PC-3 (cell line): ENCODE measurements at regions not wholly inside any gene's neighbourhood (a gene's known extent, or its start where the extent isn't known, plus 50 kb on each side); places are given as distances from the start of the nearest gene placed in this dataset.
"Not testable (repeated sequence)": the region's sequence is repeated elsewhere in the genome, so short reads cannot be mapped to it uniquely, and the experiment has no call there.

ENCODE experiments used
- ATAC-seq: fragments of 200-7000 bp; cut with Tn5 transposase; 2 replicates; pipeline ENCODE4 v1.9.1; 2020; ENCODE audit warnings: mild to moderate bottlenecking, moderate library complexity
- BruUV-seq: library from RNA; stranded (reverse); fragments of 400-500 nt; replicated peaks from 2 replicates; lab custom pipeline; 2021; lab: Mats Ljungman, UMichigan
- CTCF ChIA-PET: fragments of 300-600 bp; sonication (Branson Sonifier 250); formaldehyde crosslinking; loops from one replicate; lab custom pipeline; 2022; ENCODE audit warnings: antibody characterized with exemption; lab: Charles Lee
- POLR2A ChIA-PET: fragments of 300-600 bp; sonication (Branson Sonifier 250); formaldehyde crosslinking; loops from one replicate; lab custom pipeline; 2022; ENCODE audit warnings: antibody characterized with exemption; ENCODE audit not compliant: unreplicated experiment; lab: Charles Lee
- DNase-seq: peaks from one replicate; pipeline ENCODE4 v3.0.0-alpha.2; 2015
- H2AFZ ChIP-seq: fragments of 300-600 bp; sonication (generic); 2 replicates; pipeline ENCODE4 v1.6.0; 2016; ENCODE audit warnings: antibody characterized with exemption, low read length
- H3F3A ChIP-seq: fragments of 300-600 bp; sonication (generic); one replicate; pipeline ENCODE4 v1.6.0; 2017; ENCODE audit warnings: antibody characterized with exemption, low read length, control low read depth, mild to moderate bottlenecking; ENCODE audit not compliant: unreplicated experiment
- H3K27ac ChIP-seq: fragments of 300-600 bp; sonication (generic); 2 replicates; pipeline ENCODE4 v1.5.1; 2016; ENCODE audit warnings: mild to moderate bottlenecking, low read length
- H3K27me3 ChIP-seq: fragments of 300-600 bp; sonication (generic); 2 replicates; pipeline ENCODE4 v1.6.1; 2016; ENCODE audit warnings: low read length, mixed read lengths
- H3K36me3 ChIP-seq: fragments of 300-600 bp; sonication (generic); 2 replicates; pipeline ENCODE4 v1.6.1; 2016; ENCODE audit warnings: low read depth, mixed run types, low read length, mixed read lengths
- H3K4me1 ChIP-seq: fragments of 300-600 bp; sonication (generic); 2 replicates; pipeline ENCODE4 v1.5.1; 2016; ENCODE audit warnings: low read length; ENCODE audit not compliant: insufficient read depth
- H3K4me2 ChIP-seq: fragments of 300-600 bp; sonication (generic); 2 replicates; pipeline ENCODE4 v1.6.0; 2016; ENCODE audit warnings: low read length
- H3K4me3 ChIP-seq: fragments of 300-600 bp; sonication (generic); 2 replicates; pipeline ENCODE4 v1.5.1; 2016; ENCODE audit warnings: mild to moderate bottlenecking, low read length, mixed read lengths
- H3K79me2 ChIP-seq: fragments of 300-600 bp; sonication (generic); 2 replicates; pipeline ENCODE4 v1.6.1; 2017; ENCODE audit warnings: low read length, mixed read lengths
- H3K9ac ChIP-seq: fragments of 300-600 bp; sonication (generic); 2 replicates; pipeline ENCODE4 v1.6.0; 2016; ENCODE audit warnings: mild to moderate bottlenecking, low read length
- H3K9me2 ChIP-seq: fragments of 300-600 bp; sonication (generic); replicated peaks from 2 replicates; pipeline ENCODE4 v1.6.1; 2016; ENCODE audit warnings: mixed run types, low read length, mixed read lengths
- H3K9me3 ChIP-seq: fragments of 300-600 bp; sonication (generic); 2 replicates; pipeline ENCODE4 v1.6.1; 2016; ENCODE audit warnings: low read length, mixed read lengths
- H4K20me1 ChIP-seq: fragments of 300-600 bp; sonication (generic); 2 replicates; pipeline ENCODE4 v1.6.1; 2016; ENCODE audit warnings: low read length, mixed read lengths
- EZH2 ChIP-seq: fragments of 300-600 bp; sonication (generic); IDR thresholded peaks from one replicate; pipeline ENCODE4 v1.6.1; 2017; ENCODE audit warnings: antibody characterized with exemption, mild to moderate bottlenecking, low read length; ENCODE audit not compliant: unreplicated experiment
- EZH2phosphoT487 ChIP-seq: fragments of 300-600 bp; sonication (generic); IDR thresholded peaks from 2 replicates; pipeline ENCODE4 v1.6.1; 2018; ENCODE audit warnings: mild to moderate bottlenecking, antibody characterized with exemption, low read length, borderline replicate concordance
- intact Hi-C: fragments of 100-400 bp; cut with micrococcal nuclease; formaldehyde crosslinking; loops from 2 replicates; pipeline ENCODE4 v1.9.0; 2023
- TF ChIP-seq, protein P1 (sequence below): fragments of 300-600 bp; sonication (generic); conservative IDR thresholded peaks from 2 replicates; pipeline ENCODE4 v1.5.1; 2017; ENCODE audit warnings: antibody characterized with exemption, low read depth, mild to moderate bottlenecking, low read length

DNA sequence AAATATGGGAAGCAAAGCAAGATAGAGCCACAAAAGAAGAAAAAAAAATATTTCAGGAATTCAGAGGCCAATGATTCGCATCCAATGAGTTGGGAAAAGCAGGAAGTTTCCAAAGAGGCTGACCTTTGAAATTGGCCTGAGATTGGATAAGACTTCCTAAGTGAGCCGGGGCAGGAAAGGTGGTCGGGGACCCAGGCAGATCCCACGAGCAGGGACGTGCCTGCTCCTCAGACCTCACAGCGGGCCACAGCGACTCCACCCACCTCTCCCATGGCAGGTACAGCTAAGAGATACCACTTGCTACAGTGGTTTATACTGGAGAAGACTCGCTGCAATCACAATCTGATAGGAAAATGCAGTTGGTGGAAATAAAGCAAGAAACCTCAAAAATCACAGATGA is 102.8 kb upstream of the SALL3 start:
- no peak overlapping the region for H3K4me2 ChIP-seq
- ATAC-seq (no peak), DNase-seq (no peak)
- H3F3A ChIP-seq: no peaks in the 10 kb centered on the region
- H3K9ac ChIP-seq: no peak overlapping the region
- no peaks in the 10 kb centered on the region for H4K20me1 ChIP-seq
- H3K27me3 ChIP-seq: peaks cover 42% of the 10 kb centered on the region
- H3K4me3 ChIP-seq: no peak overlapping the region
- ChIA-PET POLR2A (no interaction called here), CTCF (no interaction called here)
- H3K79me2 ChIP-seq: no peaks in the 10 kb centered on the region
- BruUV-seq: no TSS peak
- no peaks in the 10 kb centered on the region for H3K9me3 ChIP-seq
- H3K36me3 ChIP-seq: no peaks in the 10 kb centered on the region
- H2AFZ ChIP-seq: no peak overlapping the region
- intact Hi-C loops: loop anchor here (5.0 kb wide), 1 partner anchor 1110 kb away; no protein-coding TSS in a partner anchor
- no peak for TF ChIP-seq EZH2phosphoT487
- TF ChIP-seq EZH2: no peak
- no peak overlapping the region for H3K27ac ChIP-seq
- no peaks in the 10 kb centered on the region for H3K9me2 ChIP-seq
- H3K4me1 ChIP-seq: no peaks in the 10 kb centered on the region

GRCh38 chr18:78878335-78878734 is 101.3 kb upstream of the SALL3 start:
- H3K79me2 ChIP-seq: no peaks in the 10 kb centered on the region
- no TSS peak for BruUV-seq
- no peak overlapping the region for H2AFZ ChIP-seq
- DNase-seq: no peak
- H3K4me2 ChIP-seq: no peak overlapping the region
- TF ChIP-seq, protein P1, sequence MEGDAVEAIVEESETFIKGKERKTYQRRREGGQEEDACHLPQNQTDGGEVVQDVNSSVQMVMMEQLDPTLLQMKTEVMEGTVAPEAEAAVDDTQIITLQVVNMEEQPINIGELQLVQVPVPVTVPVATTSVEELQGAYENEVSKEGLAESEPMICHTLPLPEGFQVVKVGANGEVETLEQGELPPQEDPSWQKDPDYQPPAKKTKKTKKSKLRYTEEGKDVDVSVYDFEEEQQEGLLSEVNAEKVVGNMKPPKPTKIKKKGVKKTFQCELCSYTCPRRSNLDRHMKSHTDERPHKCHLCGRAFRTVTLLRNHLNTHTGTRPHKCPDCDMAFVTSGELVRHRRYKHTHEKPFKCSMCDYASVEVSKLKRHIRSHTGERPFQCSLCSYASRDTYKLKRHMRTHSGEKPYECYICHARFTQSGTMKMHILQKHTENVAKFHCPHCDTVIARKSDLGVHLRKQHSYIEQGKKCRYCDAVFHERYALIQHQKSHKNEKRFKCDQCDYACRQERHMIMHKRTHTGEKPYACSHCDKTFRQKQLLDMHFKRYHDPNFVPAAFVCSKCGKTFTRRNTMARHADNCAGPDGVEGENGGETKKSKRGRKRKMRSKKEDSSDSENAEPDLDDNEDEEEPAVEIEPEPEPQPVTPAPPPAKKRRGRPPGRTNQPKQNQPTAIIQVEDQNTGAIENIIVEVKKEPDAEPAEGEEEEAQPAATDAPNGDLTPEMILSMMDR: no peak
- TF ChIP-seq EZH2phosphoT487: no peak
- TF ChIP-seq EZH2: no peak
- no peak overlapping the region for H3K4me3 ChIP-seq
- CTCF ChIA-PET: no interaction called here
- ATAC-seq: no peak
- H3K9me3 ChIP-seq: no peaks in the 10 kb centered on the region
- H3K27me3 ChIP-seq: peaks cover 44% of the 10 kb centered on the region
- POLR2A ChIA-PET: no interaction called here
- no peak overlapping the region for H3K9ac ChIP-seq
- H4K20me1 ChIP-seq: no peaks in the 10 kb centered on the region
- H3K36me3 ChIP-seq: no peaks in the 10 kb centered on the region
- H3F3A ChIP-seq: no peaks in the 10 kb centered on the region
- intact Hi-C loops: loop anchor here (5.0 kb wide), 1 partner anchor 1111 kb away; no protein-coding TSS in a partner anchor
- H3K27ac ChIP-seq: no peak overlapping the region
- H3K4me1 ChIP-seq: no peaks in the 10 kb centered on the region
- H3K9me2 ChIP-seq: no peaks in the 10 kb centered on the region

DNA sequence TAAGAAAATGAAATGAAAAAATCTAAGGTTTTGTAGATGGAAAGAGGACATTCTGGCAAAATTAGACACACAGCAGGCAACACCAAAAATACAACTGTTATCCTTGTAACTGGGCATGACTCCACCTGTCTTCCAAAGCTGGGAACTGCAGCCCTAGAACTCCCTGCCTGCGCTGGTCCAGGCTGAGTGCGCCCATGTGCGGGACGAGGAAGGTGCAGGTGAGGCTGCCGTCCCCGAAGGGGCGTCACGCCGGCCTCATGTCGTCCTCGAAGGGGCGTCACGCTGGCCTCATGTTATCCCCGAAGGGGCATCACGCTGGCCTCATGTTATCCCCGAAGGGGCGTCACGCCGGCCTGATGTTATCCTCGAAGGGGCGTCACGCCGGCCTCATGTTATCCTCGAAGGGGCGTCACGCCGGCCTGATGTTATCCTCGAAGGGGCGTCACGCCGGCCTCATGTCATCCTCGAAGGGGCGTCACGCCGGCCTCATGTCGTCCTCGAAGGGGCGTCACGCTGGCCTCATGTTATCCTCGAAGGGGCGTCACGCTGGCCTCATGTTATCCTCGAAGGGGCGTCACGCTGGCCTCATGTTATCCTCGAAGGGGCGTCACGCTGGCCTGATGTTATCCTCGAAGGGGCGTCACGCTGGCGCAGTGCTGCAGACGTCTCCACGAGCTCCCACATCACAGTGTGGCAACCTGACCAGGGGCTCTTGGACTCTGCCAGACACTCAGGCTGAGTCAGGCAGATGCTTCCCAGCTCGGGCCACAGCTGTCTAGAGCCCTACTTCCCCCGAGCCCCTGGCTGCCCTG is 100.3 kb upstream of the SALL3 start:
- peak; percentile 33 for DNase-seq
- H3K4me2 ChIP-seq, H3K4me3 ChIP-seq, H3K36me3 ChIP-seq, POLR2A ChIA-PET, H3K9me3 ChIP-seq, H3K4me1 ChIP-seq, H3K79me2 ChIP-seq, H4K20me1 ChIP-seq, H3K9me2 ChIP-seq, H3K9ac ChIP-seq, BruUV-seq, H2AFZ ChIP-seq, CTCF ChIA-PET, H3F3A ChIP-seq, H3K27ac ChIP-seq: not testable (repeated sequence)
- ATAC-seq: peak; percentile 63
- intact Hi-C loops: loop anchor here (5.0 kb wide), 1 partner anchor 1112 kb away; no protein-coding TSS in a partner anchor
- TF ChIP-seq, protein P1: peak; percentile 59
- H3K27me3 ChIP-seq: peaks cover 44% of the 10 kb centered on the region
